Astrocyte (in vitro differentiated cells and primary cell): ENCODE measurements at regions not wholly inside any gene's neighbourhood (a gene's known extent, or its start where the extent isn't known, plus 50 kb on each side); places are given as distances from the start of the nearest gene placed in this dataset.

Experiments
- CTCF ChIP-seq: IDR thresholded peaks from 2 replicates; pipeline ENCODE4 v1.5.1; 2011; ENCODE audit warnings: low read depth, mild to moderate bottlenecking, inconsistent platforms, low read length, moderate library complexity; ENCODE audit not compliant: insufficient read depth
- EZH2 ChIP-seq: IDR thresholded peaks from 2 replicates; pipeline ENCODE4 v1.6.1; 2012; ENCODE audit warnings: mild to moderate bottlenecking, low read length, inconsistent platforms; ENCODE audit not compliant: insufficient read depth

DNA sequence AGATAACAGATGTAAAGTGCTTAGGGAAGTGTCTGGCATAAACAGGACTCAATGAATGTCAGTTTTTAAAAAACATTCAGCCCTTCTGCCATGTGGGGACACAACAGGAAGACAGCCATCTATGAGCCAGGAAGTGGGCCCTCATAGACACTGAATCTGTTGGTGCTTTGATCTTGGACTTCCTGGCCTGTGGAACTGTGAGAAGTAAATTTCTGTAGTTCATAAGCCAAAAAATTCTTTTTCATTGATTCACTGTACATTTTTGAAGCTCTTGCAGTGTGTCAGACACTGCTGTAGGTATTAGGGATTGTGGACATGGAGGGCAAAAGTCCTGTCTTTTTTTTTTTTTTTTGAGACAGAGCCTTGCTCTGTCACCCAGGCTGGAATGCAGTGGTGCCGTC, 188.6 kb downstream of the HIPK3 start:
- no peak for TF ChIP-seq CTCF
- TF ChIP-seq EZH2, result no peak
